CD4-positive, alpha-beta T cell treated with Interferon gamma for 1 hour (primary cell): ENCODE measurements at regions not wholly inside any gene's neighbourhood (a gene's known extent, or its start where the extent isn't known, plus 50 kb on each side); places are given as distances from the start of the nearest gene placed in this dataset.
"Not testable (repeated sequence)": the region's sequence is repeated elsewhere in the genome, so short reads cannot be mapped to it uniquely, and the experiment has no call there.

Experiments used
- DNase-seq: peaks from one replicate; pipeline ENCODE4 v3.0.0-alpha.2; 2020

DNA sequence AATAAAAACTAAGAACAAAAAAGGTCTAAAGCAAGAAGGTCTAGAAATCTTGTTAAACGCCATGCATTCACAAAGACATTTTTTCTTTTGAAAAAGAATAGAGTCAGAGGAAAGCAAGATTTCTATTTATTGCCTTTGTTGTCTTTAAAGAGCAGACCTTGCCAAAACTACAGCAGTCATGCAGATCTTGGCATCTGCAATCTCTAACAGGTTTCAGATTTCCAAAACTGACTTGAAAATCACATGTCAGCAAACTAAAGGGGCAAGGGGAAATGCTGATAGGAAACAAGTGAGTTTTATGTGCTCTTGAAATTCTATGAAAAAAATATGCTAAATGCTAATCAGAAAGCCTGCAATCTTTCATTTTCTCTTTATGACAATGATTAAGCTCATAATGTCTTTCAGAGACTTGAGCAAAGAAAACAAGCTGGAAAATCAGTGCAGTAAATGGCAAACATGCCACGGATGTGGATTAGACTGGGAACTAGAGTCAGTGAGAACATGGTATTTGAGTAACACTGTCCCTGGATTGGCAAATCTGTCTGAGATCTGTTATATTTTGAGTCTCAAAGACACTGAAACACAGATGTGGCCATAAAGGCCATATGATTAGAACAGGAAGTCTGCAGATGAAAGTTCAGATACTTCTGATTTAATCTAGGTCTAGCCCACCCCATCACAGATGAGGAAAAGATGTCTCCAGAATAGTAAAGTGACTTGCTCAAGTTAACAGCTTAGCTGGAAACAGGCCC lies 361.4 kb upstream of the RPS23 start:
- DNase-seq: no peak

- DNase-seq: no peak
Observed at GRCh38 chr5:82636591-82636990, 358.4 kb upstream of the RPS23 start.

DNA sequence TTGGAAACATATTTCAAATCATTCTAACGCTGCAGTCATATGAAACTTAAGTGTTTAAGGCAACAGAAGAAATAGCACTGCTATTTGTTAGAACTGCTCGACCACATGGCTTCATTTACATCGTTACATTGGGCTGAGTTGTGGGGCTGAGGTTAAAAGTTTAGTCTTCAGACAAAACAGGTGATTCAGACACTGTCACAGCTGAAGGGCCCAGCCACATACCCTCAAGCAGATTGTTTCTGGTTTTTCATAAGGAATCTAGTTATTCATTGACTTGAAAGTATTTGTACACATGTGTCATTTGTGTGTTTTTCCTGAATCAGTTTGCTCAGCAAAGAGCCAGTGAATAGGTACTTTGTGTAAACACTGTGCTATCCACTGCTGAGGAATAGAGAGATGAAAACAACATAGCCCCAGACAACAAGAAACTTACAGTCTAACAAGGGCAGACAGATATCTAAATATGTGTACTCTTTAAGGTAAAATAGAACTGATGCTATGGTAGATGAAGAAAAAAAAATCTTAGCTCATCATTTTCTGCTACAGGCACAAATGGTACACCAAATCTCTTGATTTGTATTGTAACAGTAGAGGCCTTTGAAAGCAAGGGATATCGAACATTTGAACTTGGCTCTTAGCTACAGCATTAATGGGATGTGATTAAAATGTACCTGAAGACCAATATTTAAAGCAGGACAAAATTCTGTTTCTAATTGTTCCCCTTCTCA lies 357.6 kb upstream of the RPS23 start:
- no peak for DNase-seq

DNA sequence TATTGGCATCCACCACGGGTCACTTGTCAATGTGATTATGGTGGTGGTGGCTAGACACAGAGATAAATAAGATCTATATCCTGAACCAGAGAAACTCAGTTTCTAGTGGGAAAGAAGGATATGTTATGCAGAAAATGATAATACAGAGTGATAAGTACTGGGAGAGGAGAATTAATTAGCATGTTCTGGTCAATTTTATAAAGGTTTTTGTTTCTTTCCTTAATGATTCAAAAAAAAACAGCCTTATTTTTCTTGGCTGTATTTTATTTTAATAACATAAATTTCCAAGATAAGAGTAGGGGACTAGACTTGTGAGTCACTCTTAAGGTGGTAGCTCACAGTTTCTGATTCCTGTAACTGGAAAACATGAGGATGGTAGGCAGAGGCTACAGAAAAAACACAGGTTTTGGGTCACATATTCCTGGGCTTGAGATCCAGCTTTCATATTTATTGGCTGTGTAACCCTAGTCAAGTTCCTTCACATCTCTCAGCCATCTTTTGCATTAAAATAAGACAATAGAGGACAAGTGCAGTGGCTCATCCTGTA lies 350.3 kb upstream of the RPS23 start:
- no peak for DNase-seq

GRCh38 chr5:82626905-82627591 lies 348.9 kb upstream of the RPS23 start:
- DNase-seq: not testable (repeated sequence)

GRCh38 chr5:82626012-82626411 lies 347.9 kb upstream of the RPS23 start:
- DNase-seq: not testable (repeated sequence)

- no peak for DNase-seq
Observed at GRCh38 chr5:82624062-82624461, 345.9 kb upstream of the RPS23 start.

DNA sequence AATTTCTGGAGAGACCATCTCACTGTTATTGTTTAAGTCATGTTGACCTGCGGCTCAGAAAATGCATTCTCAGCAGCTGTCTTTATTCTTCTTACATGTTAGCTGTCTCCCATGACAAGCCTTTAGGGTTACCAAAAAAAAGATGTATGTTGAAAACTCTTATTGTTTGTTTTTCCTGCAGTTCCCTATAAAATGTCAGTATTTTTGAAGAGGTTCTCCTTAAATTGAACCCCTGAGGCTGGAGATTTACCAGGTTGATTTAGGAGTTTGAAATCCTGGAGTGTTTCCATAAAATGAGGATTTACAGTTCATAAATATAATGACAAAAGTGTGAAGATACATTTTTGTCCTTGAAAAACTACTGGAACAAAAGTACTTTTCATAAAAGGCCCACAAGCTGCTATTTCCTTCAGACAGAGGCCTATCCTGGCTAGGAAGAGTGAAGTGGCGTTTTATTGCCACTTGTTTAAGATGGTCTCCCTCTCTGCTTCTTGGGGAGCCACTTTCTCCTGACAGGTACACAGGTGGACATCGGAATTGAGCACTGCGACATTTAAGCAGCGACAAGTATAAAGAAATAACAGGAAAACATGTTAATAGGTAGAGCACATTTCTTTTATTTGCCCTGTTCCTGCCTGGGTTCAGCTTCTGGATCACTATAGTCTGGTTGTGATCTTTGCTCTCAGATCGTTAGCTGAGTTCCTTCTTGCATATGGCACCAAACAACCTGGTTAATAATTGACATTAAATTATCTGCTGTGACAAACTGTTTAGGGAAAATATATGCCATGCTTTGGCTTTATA lies 344.8 kb upstream of the RPS23 start:
- DNase-seq: no peak

- no peak for DNase-seq
Observed at GRCh38 chr5:82622205-82622604, 344.1 kb upstream of the RPS23 start.

- no peak for DNase-seq
Observed at GRCh38 chr5:82620957-82621600, 342.9 kb upstream of the RPS23 start.

DNA sequence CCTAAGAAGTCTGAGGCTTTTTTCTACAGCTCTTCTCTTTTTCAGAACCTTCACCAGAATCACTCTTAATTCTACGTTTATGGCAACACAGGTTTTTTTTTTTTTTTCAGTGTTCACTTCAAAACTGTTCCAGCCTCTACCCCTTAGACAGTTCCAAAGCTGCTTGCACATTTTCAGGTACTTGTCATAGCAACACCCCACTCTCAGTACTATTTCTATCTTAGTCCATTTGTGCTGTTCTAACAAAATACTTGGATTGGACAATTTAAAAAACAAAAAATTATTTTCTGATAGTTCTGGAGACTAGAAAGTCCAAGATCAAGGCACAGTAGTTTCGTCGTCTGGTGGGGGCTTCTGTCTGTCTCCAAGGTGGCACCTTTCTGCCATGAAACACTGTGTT lies 340.9 kb upstream of the RPS23 start:
- no peak for DNase-seq

GRCh38 chr5:82614706-82615105 lies 336.6 kb upstream of the RPS23 start:
- no peak for DNase-seq

DNA sequence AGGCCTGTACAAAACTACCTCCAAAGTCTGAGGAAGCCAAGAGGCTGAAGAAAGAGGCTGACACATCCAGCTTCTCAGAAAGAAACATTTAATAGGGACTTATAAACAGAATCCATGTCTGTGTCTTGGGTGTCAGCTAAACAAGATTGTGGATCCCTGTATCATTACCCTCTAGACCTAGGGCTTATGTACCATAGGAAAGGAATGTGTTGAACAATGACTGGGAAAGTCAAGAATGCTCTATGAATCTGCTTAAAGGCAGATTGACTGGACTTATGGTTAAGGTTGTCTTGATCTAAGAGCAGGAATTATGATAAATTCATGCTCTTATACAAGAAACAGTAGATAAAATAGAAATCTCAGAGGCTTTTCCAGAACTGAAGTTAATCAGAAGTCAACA lies 335.7 kb upstream of the RPS23 start:
- DNase-seq: no peak

GRCh38 chr5:82610686-82611085 lies 332.5 kb upstream of the RPS23 start:
- DNase-seq: no peak

DNA sequence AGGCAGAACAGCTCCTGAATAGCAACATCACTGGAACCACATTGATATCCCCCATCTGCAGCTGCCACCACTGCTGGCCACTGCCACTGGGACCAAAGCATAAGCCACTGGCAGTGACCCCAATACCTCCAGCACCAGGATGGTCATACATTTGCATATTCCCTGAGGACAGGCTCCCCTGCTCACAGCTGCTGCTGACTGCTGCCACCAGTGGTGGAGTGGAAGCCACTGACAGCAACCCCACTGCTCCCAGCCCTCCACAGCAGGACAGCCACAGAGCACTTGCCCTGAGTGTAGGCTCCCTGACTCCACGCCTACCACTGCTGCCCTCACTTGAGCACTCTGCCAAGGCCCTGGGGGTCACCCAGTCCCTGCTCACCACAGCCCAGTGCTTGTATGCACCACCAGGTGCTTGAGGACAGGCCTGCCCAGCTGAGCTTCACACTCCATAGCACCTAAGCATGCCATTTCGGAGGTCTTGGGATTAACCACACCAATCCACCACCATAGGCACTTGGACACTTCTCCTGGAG lies 327.4 kb upstream of the RPS23 start:
- no peak for DNase-seq

DNA sequence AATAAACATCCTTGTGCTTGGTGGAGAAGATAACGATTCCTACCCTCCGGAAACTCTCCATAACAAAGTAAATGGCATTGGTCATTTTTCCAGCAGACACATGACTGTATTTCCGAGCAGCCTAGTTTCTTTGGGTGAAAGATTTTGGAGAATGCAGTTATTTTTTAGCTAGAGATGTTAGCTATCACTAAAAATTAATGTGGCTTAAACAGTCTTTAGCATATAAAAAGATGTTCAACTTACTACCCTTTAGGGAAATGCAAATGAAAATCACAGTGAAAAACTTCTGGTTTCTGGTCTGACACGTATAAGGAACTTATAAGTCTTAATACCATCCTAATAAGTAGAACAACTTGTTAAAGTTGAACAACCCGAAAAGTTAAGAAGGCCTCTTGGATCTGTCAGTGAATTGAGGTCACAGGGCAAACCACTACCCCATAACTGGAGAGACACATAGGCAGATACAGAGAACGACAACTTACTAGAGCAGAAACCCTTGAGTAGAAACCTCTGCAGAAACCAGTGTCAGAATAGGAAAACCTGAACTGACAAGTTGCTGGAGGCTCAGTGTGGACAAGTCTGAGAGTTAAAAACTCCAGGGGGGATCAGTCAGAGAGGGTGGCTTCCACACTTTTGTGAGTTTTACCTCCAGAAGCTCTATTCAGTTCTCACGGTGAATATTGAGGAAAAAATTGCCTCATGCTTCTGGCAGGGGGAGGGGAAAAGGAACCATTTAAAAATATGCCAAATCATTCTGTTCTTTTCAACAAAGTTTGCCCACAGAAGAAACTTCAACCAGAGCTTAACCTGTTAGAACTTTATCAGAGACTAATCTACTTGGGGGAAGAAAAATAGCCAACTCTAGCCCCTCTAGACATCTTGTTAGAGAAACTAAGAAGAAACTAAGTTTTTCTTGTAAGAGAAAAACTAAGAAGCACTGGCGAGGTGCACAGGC lies 325.2 kb upstream of the RPS23 start:
- no peak for DNase-seq

GRCh38 chr5:82601861-82602260 lies 323.7 kb upstream of the RPS23 start:
- no peak for DNase-seq

GRCh38 chr5:82601077-82601476 lies 322.9 kb upstream of the RPS23 start:
- no peak for DNase-seq

DNA sequence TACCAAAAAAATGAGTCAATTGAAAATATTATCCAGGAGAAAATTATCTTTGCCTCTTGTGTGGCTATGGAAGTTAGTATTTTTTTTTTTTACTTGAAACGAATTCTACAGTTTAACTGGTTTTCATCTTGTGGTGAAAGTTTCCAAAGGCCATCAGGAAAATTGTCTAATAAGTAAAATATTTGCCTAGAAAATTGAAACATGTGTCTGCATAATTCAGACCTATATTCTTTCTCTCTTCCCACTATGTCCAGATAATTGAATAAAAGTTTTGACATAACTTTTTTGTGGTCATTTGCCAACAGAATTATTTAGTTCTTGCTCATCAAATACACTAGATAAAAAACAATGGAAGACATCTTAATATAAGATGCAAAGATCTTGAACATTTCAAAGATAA lies 321.5 kb upstream of the RPS23 start:
- DNase-seq: no peak

DNA sequence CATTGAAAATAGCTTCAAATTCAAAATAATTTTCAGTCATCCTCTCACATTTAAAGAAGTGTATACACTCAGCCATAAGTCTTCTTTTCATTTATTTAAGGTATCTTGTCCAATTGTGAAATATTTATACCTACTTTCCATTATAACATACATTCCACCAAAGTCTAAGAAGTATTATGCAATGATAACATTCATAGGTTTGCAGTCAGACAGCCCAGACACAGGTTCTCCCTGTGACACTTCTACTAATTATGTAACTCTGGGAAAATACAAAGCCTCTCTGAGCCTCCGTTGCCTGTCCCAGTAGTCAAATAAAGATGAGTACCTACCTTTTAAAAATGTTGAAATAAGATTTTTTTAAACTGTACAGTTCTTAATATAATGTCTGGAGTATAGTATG lies 320.9 kb upstream of the RPS23 start:
- no peak for DNase-seq

DNA sequence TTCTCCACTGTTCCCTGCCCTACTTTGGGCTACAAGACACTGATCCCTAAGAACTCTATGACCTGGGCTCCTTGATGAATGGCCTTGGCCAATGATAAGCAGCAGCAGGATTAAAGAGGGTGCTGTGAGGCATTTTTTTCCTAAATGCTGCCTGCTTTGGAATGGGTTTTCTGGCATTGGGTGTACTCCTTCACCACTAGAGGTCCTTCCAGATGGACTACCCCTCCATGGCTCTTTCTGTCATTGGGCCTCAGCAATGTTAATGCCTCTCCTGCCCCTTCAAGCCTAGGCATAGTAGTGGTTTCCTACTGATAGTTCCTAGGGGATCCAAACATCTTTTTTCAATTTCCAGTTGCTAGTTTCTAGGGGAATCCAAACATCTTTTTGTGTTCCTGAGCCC lies 319.3 kb upstream of the RPS23 start:
- no peak for DNase-seq
